Keratinocyte (primary cell): ENCODE measurements at regions not wholly inside any gene's neighbourhood (a gene's known extent, or its start where the extent isn't known, plus 50 kb on each side); places are given as distances from the start of the nearest gene placed in this dataset.

ENCODE experiments used
- CTCF ChIP-seq, 3 experiments: IDR thresholded peaks in 1 of 3; conservative IDR thresholded peaks in 1 of 3; optimal IDR thresholded peaks in 1 of 3; 2 replicates in 2 of 3; 3 replicates in 1 of 3; pipeline versions ENCODE3 to v1.5.1; 2011; ENCODE audit warnings: low read length in 3 of 3, mild to moderate bottlenecking in 3 of 3, moderate library complexity in 2 of 3, control low read depth in 1 of 3, inconsistent platforms in 1 of 3; ENCODE audit not compliant: insufficient read depth in 2 of 3; ENCODE audit errors: extremely low read depth in 1 of 3
- EZH2 ChIP-seq: IDR thresholded peaks from one replicate; pipeline ENCODE4 v1.6.1; 2012; ENCODE audit warnings: inconsistent platforms, mild to moderate bottlenecking, low read length, moderate library complexity

DNA sequence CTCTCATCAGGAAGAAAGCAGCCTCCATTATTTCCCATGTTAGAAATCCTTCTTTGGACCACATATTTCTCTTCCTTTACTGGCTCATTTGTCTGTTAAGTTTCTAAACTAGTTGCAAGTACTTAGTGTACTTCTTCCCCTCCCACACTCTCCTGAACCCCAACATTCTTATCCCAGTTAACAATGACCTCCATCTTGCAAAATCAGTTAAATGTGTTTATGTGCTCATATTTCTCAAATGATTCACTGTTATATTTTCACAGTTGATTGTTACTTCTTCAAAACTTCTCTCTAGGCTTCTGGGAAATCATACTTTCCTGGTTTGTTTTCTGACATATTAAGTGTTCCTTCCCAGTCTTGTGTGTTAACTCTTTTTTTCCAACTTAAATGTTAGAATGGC, 856.9 kb downstream of the EPHA3 start:
- TF ChIP-seq CTCF (optimal IDR thresholded peaks at IDR 0.05 in 1 of 3, IDR thresholded peaks at IDR 0.05 in 1 of 3, conservative IDR thresholded peaks at IDR 0.05 in 1 of 3; ENCODE audit: extremely low read depth in 1 of 3, insufficient read depth in 2 of 3, low read length in 3 of 3): no peak
- TF ChIP-seq EZH2: no peak
